H7 (cell line): ENCODE measurements at regions not wholly inside any gene's neighbourhood (a gene's known extent, or its start where the extent isn't known, plus 50 kb on each side); places are given as distances from the start of the nearest gene placed in this dataset.
A peak's percentile ranks its signal among the peaks of the same experiment; 100 is the strongest.

Source experiments
- DNase-seq: peaks from one replicate; pipeline ENCODE4 v3.0.0; 2012
- H3K27me3 ChIP-seq: 2 replicates; pipeline ENCODE4 v1.6.0; 2011; ENCODE audit warnings: mild to moderate bottlenecking, low read length; ENCODE audit not compliant: control insufficient read depth, insufficient read depth
- H3K36me3 ChIP-seq: replicated peaks from 2 replicates; pipeline ENCODE4 v1.5.1; 2011; ENCODE audit warnings: low read length; ENCODE audit not compliant: control insufficient read depth, insufficient read depth
- H3K4me3 ChIP-seq: 2 replicates; pipeline ENCODE4 v1.5.1; 2011; ENCODE audit warnings: low read depth, mild to moderate bottlenecking, control low read depth, low read length, moderate library complexity; ENCODE audit not compliant: insufficient read depth

DNA sequence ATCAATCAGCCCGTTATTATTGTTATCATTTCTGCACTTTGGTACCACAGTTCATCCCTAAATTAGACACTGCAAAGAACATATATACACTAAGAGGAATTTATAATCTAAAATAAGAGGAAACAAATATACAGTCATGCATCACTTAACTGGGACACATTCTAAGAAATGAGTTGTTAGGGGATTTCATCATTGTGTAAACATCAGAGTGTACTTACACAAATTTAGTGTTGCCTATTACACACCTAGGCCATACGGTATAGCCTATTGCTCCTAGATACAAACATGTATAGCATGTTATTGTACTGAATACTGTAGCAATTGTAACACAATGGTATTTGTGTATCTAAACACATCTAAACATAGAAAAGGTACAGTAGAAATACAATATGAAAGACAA lies 190.5 kb downstream of the BMP4 start:
- no peak for DNase-seq
- H3K36me3 ChIP-seq, result no peaks in the 10 kb centered on the region
- no peaks in the 10 kb centered on the region for H3K27me3 ChIP-seq
- H3K4me3 ChIP-seq, result no peak overlapping the region

DNA sequence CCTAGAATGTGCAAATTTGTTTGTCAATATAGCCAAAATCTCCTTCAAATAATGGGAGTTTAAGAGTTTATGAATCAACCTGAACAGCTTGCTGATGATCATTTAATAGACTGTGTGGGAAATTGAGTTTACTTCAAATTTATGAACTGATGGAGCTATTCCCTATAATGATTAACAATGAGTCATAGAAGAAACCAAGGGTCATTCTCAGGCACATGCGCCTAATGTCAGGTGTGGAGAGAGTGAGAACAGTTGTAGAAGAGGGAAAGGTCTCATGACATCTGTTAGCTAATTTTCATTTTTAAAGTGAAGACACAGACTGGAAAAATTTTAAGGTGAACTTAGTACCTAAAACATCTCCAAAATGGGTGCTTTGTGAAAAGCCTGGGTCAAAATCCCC lies 191.8 kb downstream of the BMP4 start:
- no peak overlapping the region for H3K4me3 ChIP-seq
- no peak for DNase-seq

DNA sequence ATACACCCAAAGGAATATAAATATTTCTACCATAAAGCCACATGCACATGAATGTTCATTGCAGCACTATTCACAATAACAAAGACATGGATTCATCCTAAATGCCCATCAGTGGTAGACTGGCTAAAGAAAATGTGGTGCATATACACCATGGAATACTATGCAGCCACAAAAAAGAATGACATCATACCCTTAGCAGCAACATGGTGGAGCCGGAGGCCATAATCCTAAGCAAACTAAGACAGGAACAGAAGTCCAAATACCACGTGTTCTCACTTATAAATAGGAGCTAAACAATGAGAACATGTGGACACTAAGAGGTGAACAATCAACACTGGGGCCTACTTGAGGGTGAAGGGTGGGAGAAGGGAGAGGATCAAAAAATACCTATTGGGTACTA lies 198.5 kb downstream of the BMP4 start:
- H3K27me3 ChIP-seq, result no peaks in the 10 kb centered on the region
- DNase-seq, result no peak
- no peak overlapping the region for H3K4me3 ChIP-seq
- H3K36me3 ChIP-seq, result no peaks in the 10 kb centered on the region

More for the DNA sequence above, 191.8 kb downstream of the BMP4 start:
- no peaks in the 10 kb centered on the region for H3K27me3 ChIP-seq
- H3K36me3 ChIP-seq, result no peaks in the 10 kb centered on the region

DNA sequence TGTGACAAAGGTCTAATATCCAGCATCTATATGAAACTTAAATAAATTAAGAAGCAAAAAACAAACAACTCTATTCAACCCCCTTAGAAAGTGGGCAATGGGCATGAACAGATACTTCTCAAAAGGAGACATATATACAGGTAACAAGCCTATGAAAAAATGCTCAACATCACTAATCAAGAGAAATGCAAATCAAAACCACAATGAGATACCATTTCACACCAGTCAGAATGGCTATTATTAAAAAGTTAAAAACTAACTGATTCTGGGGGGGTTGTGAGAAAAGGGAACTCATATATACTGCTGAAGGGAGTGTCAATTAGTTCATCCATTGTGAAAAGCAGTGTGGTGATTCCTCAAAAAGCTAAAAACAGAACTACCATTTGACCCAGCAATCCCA lies 198.9 kb downstream of the BMP4 start:
- Histone ChIP-seq H3K4me3 (no peak overlapping the region), H3K27me3 (no peaks in the 10 kb centered on the region), H3K36me3 (no peaks in the 10 kb centered on the region)
- no peak for DNase-seq

DNA sequence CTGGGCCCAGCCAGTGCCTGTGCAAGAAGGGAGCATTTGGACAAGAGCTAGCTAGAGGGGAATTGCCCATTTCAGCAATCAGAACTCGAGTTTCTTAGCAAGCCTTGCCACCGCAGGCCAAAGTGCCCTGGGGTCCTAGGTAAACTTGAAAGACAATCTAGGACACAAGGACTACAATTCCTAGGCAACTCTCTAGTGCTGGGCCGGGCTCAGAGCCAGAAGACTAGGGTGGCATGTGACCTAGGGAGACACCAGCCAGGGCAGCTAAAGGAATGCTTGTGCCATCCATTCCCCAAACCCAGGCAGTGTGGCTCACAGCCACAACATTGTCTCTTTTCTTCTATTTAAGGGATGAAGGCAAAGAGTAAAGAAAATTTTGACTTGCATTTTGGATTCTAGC lies 205.0 kb downstream of the BMP4 start:
- Histone ChIP-seq H3K36me3 (no peaks in the 10 kb centered on the region), H3K4me3 (no peak overlapping the region), H3K27me3 (no peaks in the 10 kb centered on the region)
- no peak for DNase-seq

DNA sequence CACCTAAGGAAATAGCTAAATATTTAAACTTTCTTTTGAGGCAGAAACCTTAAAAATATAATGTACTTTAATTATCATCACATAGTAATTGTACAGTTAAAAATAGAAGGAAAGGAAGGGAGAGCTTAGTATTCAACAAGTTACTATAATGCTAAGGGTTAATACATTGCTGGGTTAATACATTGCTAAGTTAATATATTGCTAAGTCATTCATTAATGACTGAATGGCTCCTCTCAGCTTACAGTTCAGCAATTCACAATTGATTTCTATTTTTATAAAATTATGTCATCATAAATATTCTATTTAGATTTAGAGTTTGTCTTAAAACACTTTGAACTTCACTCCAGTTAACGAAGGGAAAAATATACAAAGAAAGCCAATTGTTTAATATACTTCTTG lies 207.9 kb downstream of the BMP4 start:
- Histone ChIP-seq H3K27me3 (no peaks in the 10 kb centered on the region; the same call in 1 of the 2 replicates), H3K36me3 (no peaks in the 10 kb centered on the region), H3K4me3 (no peak overlapping the region)
- DNase-seq, result no peak

DNA sequence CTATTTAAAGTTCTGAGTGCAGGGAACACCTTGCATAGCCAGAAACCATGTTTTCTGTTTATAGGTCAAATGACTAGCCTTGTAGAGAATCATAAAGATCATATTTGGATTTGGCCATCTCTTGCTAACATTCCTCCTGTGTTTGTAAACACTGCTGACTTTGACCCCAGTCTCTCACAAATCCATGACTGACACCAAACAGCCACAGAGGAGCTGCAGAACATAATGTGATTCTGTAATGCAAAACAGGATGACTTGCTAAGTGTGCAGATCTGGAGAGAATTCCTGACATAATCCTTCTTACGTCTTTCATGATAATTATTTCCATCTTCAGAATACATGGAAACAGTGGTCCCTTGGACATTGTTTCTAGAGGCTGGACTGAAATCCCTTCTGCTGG lies 211.8 kb downstream of the BMP4 start:
- Histone ChIP-seq H3K4me3 (no peak overlapping the region), H3K36me3 (no peaks in the 10 kb centered on the region), H3K27me3 (no peaks in the 10 kb centered on the region; the same call in 1 of the 2 replicates)
- no peak for DNase-seq

DNA sequence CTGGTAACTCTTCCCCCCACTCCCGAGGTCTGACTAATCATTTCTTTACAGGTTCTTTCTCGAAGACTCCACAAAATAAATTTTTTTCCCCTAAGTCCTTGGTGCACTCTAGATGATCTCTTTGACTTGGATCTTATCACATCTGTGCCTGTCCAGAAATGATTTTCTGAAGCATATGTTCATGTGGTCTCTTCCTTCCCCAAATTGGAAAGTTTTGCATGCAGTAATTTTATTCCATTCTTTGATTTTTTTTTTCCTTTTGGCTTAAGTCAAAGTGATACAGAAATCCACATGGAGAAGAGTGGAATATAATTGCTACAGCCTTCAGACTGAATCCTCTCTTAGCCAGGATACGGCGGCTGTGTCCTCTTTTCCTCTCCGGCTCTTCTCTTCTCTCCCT lies 213.3 kb downstream of the BMP4 start:
- Histone ChIP-seq H3K27me3 (no peaks in the 10 kb centered on the region; the same call in 1 of the 2 replicates), H3K4me3 (no peak overlapping the region)
- no peak for DNase-seq

DNA sequence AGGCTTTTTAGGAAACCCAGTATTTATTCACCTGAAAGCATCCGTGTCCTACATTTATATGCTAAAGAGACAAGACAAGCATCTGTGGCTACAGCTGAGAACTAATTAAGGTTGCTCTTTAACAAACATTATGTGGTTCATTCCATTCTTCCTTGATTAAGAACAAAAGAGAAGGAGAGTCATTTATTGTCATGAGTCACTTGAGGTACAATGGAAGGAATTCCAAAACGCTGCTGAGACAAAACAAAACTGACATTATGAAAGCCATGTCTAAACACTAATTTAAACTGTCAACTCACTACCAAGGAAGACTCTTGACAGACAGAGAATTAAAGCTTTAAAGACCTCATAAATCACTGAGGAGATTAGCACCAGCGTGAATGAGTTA lies 214.4 kb downstream of the BMP4 start:
- no peaks in the 10 kb centered on the region for H3K36me3 ChIP-seq
- DNase-seq, result peak; percentile 7

More for the DNA sequence above, 213.3 kb downstream of the BMP4 start:
- H3K36me3 ChIP-seq, result no peaks in the 10 kb centered on the region

DNA sequence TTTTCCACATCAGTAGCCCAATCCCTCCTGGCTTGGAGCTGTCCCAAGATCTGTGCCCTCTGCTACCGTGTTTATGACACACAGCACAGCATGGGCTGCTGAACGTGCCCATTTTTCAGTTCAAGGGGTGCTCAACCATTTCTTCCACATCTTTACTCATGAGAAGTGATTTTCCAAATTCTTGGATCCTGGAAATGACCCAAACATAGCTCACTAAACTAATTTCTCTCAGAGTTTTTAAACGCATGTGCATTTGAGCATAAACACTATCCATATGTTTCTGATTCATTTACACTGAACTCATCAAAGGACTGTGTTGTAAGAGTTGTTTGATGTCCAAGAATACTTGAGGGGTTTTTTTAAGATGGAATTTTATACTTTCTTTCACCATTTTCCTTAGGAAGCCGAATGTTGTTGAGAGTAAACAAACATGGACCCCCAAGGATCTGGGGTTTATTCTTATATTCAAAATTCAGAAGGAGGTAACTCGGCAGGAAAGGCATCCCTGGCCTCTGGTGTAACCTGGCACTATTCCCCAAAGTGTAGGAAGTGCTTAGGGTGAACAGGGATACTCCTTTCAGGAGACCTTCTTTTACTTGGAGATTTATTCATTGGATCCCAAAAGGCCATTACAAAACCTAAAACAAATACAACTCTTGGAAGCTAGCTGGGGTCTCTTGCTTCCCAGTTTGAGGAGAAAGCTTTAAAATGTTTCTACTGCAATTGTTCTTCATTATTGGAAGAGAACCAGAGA lies 215.0 kb downstream of the BMP4 start:
- no peaks in the 10 kb centered on the region; the same call in 1 of the 2 replicates for H3K27me3 ChIP-seq
- DNase-seq, result peak; percentile 5
- H3K36me3 ChIP-seq, result no peaks in the 10 kb centered on the region
- no peak overlapping the region for H3K4me3 ChIP-seq

More for the DNA sequence above, 214.4 kb downstream of the BMP4 start:
- Histone ChIP-seq H3K4me3 (no peak overlapping the region), H3K27me3 (no peaks in the 10 kb centered on the region; the same call in 1 of the 2 replicates)

DNA sequence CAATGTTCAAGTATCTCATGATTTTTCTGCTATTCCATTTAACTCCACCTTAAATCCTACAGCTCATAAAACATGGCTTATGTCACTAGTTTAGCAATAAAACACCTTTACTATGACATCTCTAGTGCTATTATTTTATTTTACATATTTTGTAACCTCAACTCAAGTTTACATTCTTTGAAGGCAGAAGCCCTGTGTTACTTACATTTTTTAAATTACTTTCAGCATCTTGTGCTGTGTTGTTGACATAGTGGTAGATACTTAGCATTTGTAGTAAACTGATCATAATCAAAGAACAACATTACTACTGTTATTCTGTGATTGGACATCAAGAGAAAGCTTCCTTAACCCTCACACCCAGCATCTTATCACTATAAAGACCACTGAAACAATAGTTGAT lies 216.1 kb downstream of the BMP4 start:
- no peaks in the 10 kb centered on the region; the same call in 1 of the 2 replicates for H3K27me3 ChIP-seq
- no peaks in the 10 kb centered on the region for H3K36me3 ChIP-seq
- H3K4me3 ChIP-seq, result no peak overlapping the region
- DNase-seq, result no peak

DNA sequence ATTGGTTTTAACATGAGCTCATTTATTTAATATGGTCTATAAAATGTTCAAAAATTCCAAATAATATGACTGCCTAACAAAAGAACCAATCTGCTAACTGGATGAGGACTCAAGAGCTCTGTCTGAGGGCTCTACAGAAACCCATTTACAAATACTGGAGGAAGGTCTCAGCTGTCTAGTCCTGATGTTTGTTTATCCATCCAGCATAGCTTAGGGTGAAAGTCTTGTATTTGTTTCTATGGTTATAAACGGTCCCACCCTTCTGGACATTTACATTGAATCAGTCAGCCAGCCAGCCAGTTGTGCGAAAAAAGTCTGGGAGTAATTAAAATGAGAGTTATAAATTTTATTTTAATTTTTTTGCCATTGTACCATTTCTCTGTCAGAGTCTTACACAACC lies 220.7 kb downstream of the BMP4 start:
- Histone ChIP-seq H3K36me3 (no peaks in the 10 kb centered on the region), H3K27me3 (no peaks in the 10 kb centered on the region), H3K4me3 (no peak overlapping the region)
- no peak for DNase-seq

DNA sequence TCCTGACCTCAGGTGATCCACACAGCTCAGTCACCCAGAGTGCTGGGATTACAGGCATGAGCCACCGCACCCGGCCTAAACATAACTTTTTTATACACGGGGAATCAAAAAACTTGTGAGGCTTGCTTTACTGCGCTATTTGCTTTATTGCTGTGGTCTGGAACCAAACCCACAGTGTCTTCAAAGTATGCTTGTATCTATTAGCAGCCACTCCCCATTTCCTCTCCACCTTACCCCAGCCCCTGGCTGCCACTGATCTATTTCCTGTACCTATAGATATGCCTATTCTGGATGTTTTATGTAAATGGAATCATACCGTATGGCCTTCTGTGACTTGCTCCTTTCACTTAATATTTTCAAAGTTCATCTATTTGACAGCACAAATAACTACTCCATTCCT lies 233.4 kb downstream of the BMP4 start:
- Histone ChIP-seq H3K27me3 (no peaks in the 10 kb centered on the region), H3K36me3 (no peaks in the 10 kb centered on the region)

DNA sequence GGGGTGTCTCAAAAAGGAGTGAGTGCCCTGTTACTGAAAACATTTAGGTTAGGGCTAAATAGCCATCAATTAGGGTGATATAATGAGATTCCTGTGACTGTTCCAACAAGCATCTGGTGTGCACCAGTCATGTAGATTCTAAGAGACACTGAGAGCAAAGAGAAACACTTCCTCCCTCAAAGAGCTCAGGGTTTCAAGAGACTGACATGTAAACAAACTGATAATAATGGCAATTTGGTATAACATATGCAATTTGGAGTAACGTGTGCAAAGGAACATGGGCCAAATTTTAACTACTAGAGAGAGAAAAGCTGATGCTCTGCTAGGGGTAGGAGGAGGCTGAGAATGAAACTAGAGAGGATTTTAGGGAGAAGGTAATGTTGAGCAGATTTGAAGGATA lies 237.1 kb downstream of the BMP4 start:
- H3K36me3 ChIP-seq, result no peaks in the 10 kb centered on the region
- no peak for DNase-seq
- H3K27me3 ChIP-seq, result no peaks in the 10 kb centered on the region
- H3K4me3 ChIP-seq, result no peak overlapping the region

More for the DNA sequence above, 233.4 kb downstream of the BMP4 start:
- DNase-seq, result no peak
- no peak overlapping the region for H3K4me3 ChIP-seq

DNA sequence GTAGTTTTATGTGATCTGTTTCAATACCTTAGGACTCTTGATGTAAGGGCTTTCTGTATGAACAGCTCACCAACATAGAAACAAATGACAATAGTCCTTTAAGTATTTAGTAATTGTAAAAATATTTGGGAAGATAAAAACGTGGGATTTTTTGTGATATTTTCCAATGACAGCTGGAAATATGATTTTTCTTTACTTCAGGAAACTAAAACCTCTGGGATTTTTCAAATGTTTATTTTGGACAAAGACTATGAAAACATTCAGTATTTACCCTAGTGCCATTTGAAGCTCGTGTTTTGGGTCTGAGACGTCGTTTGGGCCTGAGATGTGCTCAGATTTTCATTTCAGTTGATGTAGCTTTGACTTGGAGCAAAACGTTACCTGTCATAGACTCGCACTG lies 240.0 kb downstream of the BMP4 start:
- no peaks in the 10 kb centered on the region for H3K36me3 ChIP-seq
- DNase-seq, result no peak
- H3K4me3 ChIP-seq, result no peak overlapping the region
- H3K27me3 ChIP-seq, result no peaks in the 10 kb centered on the region
